IPS-20b (cell line): ENCODE measurements at regions not wholly inside any gene's neighbourhood (a gene's known extent, or its start where the extent isn't known, plus 50 kb on each side); places are given as distances from the start of the nearest gene placed in this dataset.

Experiments used
- H3K27ac ChIP-seq: one replicate; pipeline ENCODE4 v1.5.1; 2013; ENCODE audit warnings: low read length
- H3K27me3 ChIP-seq: 2 replicates; pipeline ENCODE4 v1.6.1; 2013; ENCODE audit warnings: mild to moderate bottlenecking, low read length, inconsistent platforms; ENCODE audit not compliant: insufficient read depth
- H3K36me3 ChIP-seq: 2 replicates; pipeline ENCODE4 v1.6.1; 2013; ENCODE audit warnings: low read depth, mild to moderate bottlenecking, inconsistent platforms, low read length, moderate library complexity; ENCODE audit not compliant: insufficient read depth
- H3K4me1 ChIP-seq: 2 replicates; pipeline ENCODE4 v1.6.1; 2013; ENCODE audit warnings: mild to moderate bottlenecking, control low read depth, inconsistent platforms, low read length, moderate library complexity; ENCODE audit not compliant: insufficient read depth
- H3K4me3 ChIP-seq: 2 replicates; pipeline ENCODE4 v1.5.1; 2013; ENCODE audit warnings: mild to moderate bottlenecking, low read length, inconsistent platforms
- H3K9ac ChIP-seq: 2 replicates; pipeline ENCODE4 v1.6.1; 2013; ENCODE audit warnings: low read depth, mild to moderate bottlenecking, inconsistent platforms, low read length, moderate library complexity
- H3K9me3 ChIP-seq: 2 replicates; pipeline ENCODE4 v1.6.1; 2013; ENCODE audit warnings: mild to moderate bottlenecking, low read depth, low read length, inconsistent platforms; ENCODE audit not compliant: insufficient read depth

- H3K9me3 ChIP-seq: no peaks in the 10 kb centered on the region
- H3K4me3 ChIP-seq: no peak overlapping the region
- H3K9ac ChIP-seq: no peak overlapping the region
- no peaks in the 10 kb centered on the region for H3K4me1 ChIP-seq
- H3K36me3 ChIP-seq: no peaks in the 10 kb centered on the region
- no peak overlapping the region for H3K27ac ChIP-seq
- no peaks in the 10 kb centered on the region for H3K27me3 ChIP-seq
Measured at GRCh38 chr14:96648506-96649326, 146.5 kb downstream of the PAPOLA start.

- H3K9ac ChIP-seq: no peak overlapping the region
- H3K27ac ChIP-seq: no peak overlapping the region
- no peaks in the 10 kb centered on the region for H3K9me3 ChIP-seq
- no peak overlapping the region for H3K4me3 ChIP-seq
- H3K27me3 ChIP-seq: no peaks in the 10 kb centered on the region
- H3K36me3 ChIP-seq: no peaks in the 10 kb centered on the region
- no peaks in the 10 kb centered on the region for H3K4me1 ChIP-seq
Measured at GRCh38 chr14:96649327-96649601, 147.1 kb downstream of the PAPOLA start.

- H3K4me3 ChIP-seq: no peak overlapping the region
- no peak overlapping the region for H3K9ac ChIP-seq
- no peaks in the 10 kb centered on the region for H3K27me3 ChIP-seq
- H3K4me1 ChIP-seq: no peaks in the 10 kb centered on the region
- no peaks in the 10 kb centered on the region for H3K36me3 ChIP-seq
- H3K27ac ChIP-seq: no peak overlapping the region
- no peaks in the 10 kb centered on the region for H3K9me3 ChIP-seq
Measured at GRCh38 chr14:96653597-96653996, 143.6 kb upstream of the VRK1 start.

- Histone ChIP-seq H3K36me3 (no peaks in the 10 kb centered on the region), H3K9me3 (no peaks in the 10 kb centered on the region), H3K27ac (no peak overlapping the region), H3K27me3 (no peaks in the 10 kb centered on the region), H3K9ac (no peak overlapping the region), H3K4me3 (no peak overlapping the region), H3K4me1 (peaks cover 10% of the 10 kb centered on the region; the same call in 1 of the 2 replicates)
Measured at GRCh38 chr14:96658611-96659010, 138.6 kb upstream of the VRK1 start.

GRCh38 chr14:96660123-96660522 is 137.1 kb upstream of the VRK1 start:
- Histone ChIP-seq H3K4me3 (no peak overlapping the region), H3K9me3 (no peaks in the 10 kb centered on the region), H3K36me3 (no peaks in the 10 kb centered on the region), H3K27me3 (no peaks in the 10 kb centered on the region), H3K4me1 (peaks cover 10% of the 10 kb centered on the region; the same call in 1 of the 2 replicates), H3K27ac (no peak overlapping the region), H3K9ac (no peak overlapping the region)

GRCh38 chr14:96660667-96661066 is 136.5 kb upstream of the VRK1 start:
- Histone ChIP-seq H3K36me3 (no peaks in the 10 kb centered on the region), H3K27ac (no peak overlapping the region), H3K9ac (no peak overlapping the region), H3K4me3 (no peak overlapping the region), H3K27me3 (no peaks in the 10 kb centered on the region), H3K4me1 (peaks cover 10% of the 10 kb centered on the region; the same call in 1 of the 2 replicates), H3K9me3 (no peaks in the 10 kb centered on the region)

- H3K9ac ChIP-seq: no peak overlapping the region
- H3K36me3 ChIP-seq: no peaks in the 10 kb centered on the region
- H3K4me1 ChIP-seq: peaks cover 10% of the 10 kb centered on the region; the same call in 1 of the 2 replicates
- H3K9me3 ChIP-seq: no peaks in the 10 kb centered on the region
- H3K4me3 ChIP-seq: no peak overlapping the region
- H3K27ac ChIP-seq: no peak overlapping the region
- no peaks in the 10 kb centered on the region for H3K27me3 ChIP-seq
Measured at GRCh38 chr14:96661244-96661969, 135.8 kb upstream of the VRK1 start.

- no peaks in the 10 kb centered on the region for H3K36me3 ChIP-seq
- no peak overlapping the region for H3K9ac ChIP-seq
- H3K4me1 ChIP-seq: peaks cover 10% of the 10 kb centered on the region; the same call in 1 of the 2 replicates
- H3K27me3 ChIP-seq: no peaks in the 10 kb centered on the region
- H3K9me3 ChIP-seq: no peaks in the 10 kb centered on the region
- no peak overlapping the region for H3K4me3 ChIP-seq
- H3K27ac ChIP-seq: no peak overlapping the region
Measured at GRCh38 chr14:96662116-96662970, 134.8 kb upstream of the VRK1 start.

- Histone ChIP-seq H3K27me3 (no peaks in the 10 kb centered on the region), H3K36me3 (no peaks in the 10 kb centered on the region), H3K27ac (no peak overlapping the region), H3K9ac (no peak overlapping the region), H3K4me3 (no peak overlapping the region), H3K4me1 (peaks cover 12% of the 10 kb centered on the region; the same call in 1 of the 2 replicates), H3K9me3 (no peaks in the 10 kb centered on the region)
Measured at GRCh38 chr14:96663076-96663475, 134.1 kb upstream of the VRK1 start.

GRCh38 chr14:96663491-96664067 is 133.6 kb upstream of the VRK1 start:
- H3K4me3 ChIP-seq: no peak overlapping the region
- H3K4me1 ChIP-seq: peaks cover 14% of the 10 kb centered on the region; the same call in 1 of the 2 replicates
- no peaks in the 10 kb centered on the region for H3K9me3 ChIP-seq
- H3K36me3 ChIP-seq: no peaks in the 10 kb centered on the region
- no peak overlapping the region for H3K9ac ChIP-seq
- H3K27me3 ChIP-seq: no peaks in the 10 kb centered on the region; the same call in 1 of the 2 replicates
- H3K27ac ChIP-seq: no peak overlapping the region

- Histone ChIP-seq H3K9ac (no peak overlapping the region), H3K27me3 (no peaks in the 10 kb centered on the region; the same call in 1 of the 2 replicates), H3K4me3 (no peak overlapping the region), H3K36me3 (no peaks in the 10 kb centered on the region), H3K9me3 (no peaks in the 10 kb centered on the region), H3K27ac (no peak overlapping the region), H3K4me1 (peaks cover 4% of the 10 kb centered on the region; the same call in 1 of the 2 replicates)
Measured at GRCh38 chr14:96666088-96666487, 131.1 kb upstream of the VRK1 start.
